NCI-H1694 treated with DMSO at 0.1 percent for 48 hours (cell line): ENCODE measurements at regions not wholly inside any gene's neighbourhood (a gene's known extent, or its start where the extent isn't known, plus 50 kb on each side); places are given as distances from the start of the nearest gene placed in this dataset.
A peak's percentile ranks its signal among the peaks of the same experiment; 100 is the strongest.
"Not testable (repeated sequence)": the region's sequence is repeated elsewhere in the genome, so short reads cannot be mapped to it uniquely, and the experiment has no call there.

Experiments used
- DNase-seq: peaks from one replicate; lab custom pipeline; 2025; lab: John Stamatoyannopoulos, UW

GRCh38 chrX:26873736-26874135 is 589.4 kb downstream of the PPP4R3C start:
- no peak for DNase-seq

- DNase-seq: no peak
Observed at GRCh38 chrX:26871967-26872366, 591.2 kb downstream of the PPP4R3C start.

GRCh38 chrX:26851981-26852380 is 611.2 kb downstream of the PPP4R3C start:
- DNase-seq: no peak

GRCh38 chrX:26848511-26848910 is 614.6 kb downstream of the PPP4R3C start:
- DNase-seq: no peak

- no peak for DNase-seq
Observed at GRCh38 chrX:26845056-26845455, 618.1 kb downstream of the PPP4R3C start.

GRCh38 chrX:26822448-26822847 is 606.5 kb downstream of the MAGEB5 start:
- no peak for DNase-seq

- no peak for DNase-seq
Observed at GRCh38 chrX:26789751-26790150, 573.8 kb downstream of the MAGEB5 start.

- no peak for DNase-seq
Observed at GRCh38 chrX:26788402-26788998, 572.5 kb downstream of the MAGEB5 start.

- peak; percentile 23 for DNase-seq
Observed at GRCh38 chrX:26783512-26784225, 567.7 kb downstream of the MAGEB5 start.

GRCh38 chrX:26778320-26778888 is 562.4 kb downstream of the MAGEB5 start:
- peak; percentile 6 for DNase-seq

- no peak for DNase-seq
Observed at GRCh38 chrX:26762253-26762652, 546.3 kb downstream of the MAGEB5 start.

- not testable (repeated sequence) for DNase-seq
Observed at GRCh38 chrX:26755760-26756159, 539.8 kb downstream of the MAGEB5 start.

- no peak for DNase-seq
Observed at GRCh38 chrX:26747877-26748276, 531.9 kb downstream of the MAGEB5 start.

- no peak for DNase-seq
Observed at GRCh38 chrX:26722666-26723428, 506.9 kb downstream of the MAGEB5 start.

- DNase-seq: no peak
Observed at GRCh38 chrX:26672571-26672970, 456.6 kb downstream of the MAGEB5 start.

- no peak for DNase-seq
Observed at GRCh38 chrX:26670521-26670920, 454.6 kb downstream of the MAGEB5 start.

GRCh38 chrX:26664919-26665318 is 448.9 kb downstream of the MAGEB5 start:
- no peak for DNase-seq

GRCh38 chrX:26653050-26653449 is 437.1 kb downstream of the MAGEB5 start:
- DNase-seq: no peak

GRCh38 chrX:26651755-26652154 is 435.8 kb downstream of the MAGEB5 start:
- no peak for DNase-seq

GRCh38 chrX:26649534-26649933 is 433.6 kb downstream of the MAGEB5 start:
- DNase-seq: peak; percentile 15

GRCh38 chrX:26631385-26631784 is 415.4 kb downstream of the MAGEB5 start:
- DNase-seq: no peak

- no peak for DNase-seq
Observed at GRCh38 chrX:26613956-26614355, 398.0 kb downstream of the MAGEB5 start.

GRCh38 chrX:26606971-26607370 is 391.0 kb downstream of the MAGEB5 start:
- no peak for DNase-seq
